ENCODE measurements at regions not wholly inside any gene's neighbourhood (a gene's known extent, or its start where the extent isn't known, plus 50 kb on each side); places are given as distances from the start of the nearest gene placed in this dataset.

- DNase-seq: no peak
Measured at GRCh38 chr14:101340556-101340955, 220.7 kb upstream of the DIO3 start.

- DNase-seq: no peak
Measured at GRCh38 chr14:101347893-101348777, 213.2 kb upstream of the DIO3 start.

- DNase-seq: no peak
Measured at GRCh38 chr14:101349108-101349507, 212.2 kb upstream of the DIO3 start.

GRCh38 chr14:101350021-101350420 lies 211.3 kb upstream of the DIO3 start:
- no peak for DNase-seq

GRCh38 chr14:101350691-101351090 lies 210.6 kb upstream of the DIO3 start:
- no peak for DNase-seq

- DNase-seq: no peak
Measured at GRCh38 chr14:101351146-101351545, 210.1 kb upstream of the DIO3 start.

- DNase-seq: no peak
Measured at GRCh38 chr14:101351769-101352168, 209.5 kb upstream of the DIO3 start.

GRCh38 chr14:101352567-101352966 lies 208.7 kb upstream of the DIO3 start:
- no peak for DNase-seq

- DNase-seq: no peak
Measured at GRCh38 chr14:101353422-101353821, 207.9 kb upstream of the DIO3 start.

GRCh38 chr14:101354726-101355125 lies 206.6 kb upstream of the DIO3 start:
- DNase-seq: no peak

GRCh38 chr14:101355284-101355683 lies 206.0 kb upstream of the DIO3 start:
- DNase-seq: no peak

GRCh38 chr14:101357038-101357437 lies 204.3 kb upstream of the DIO3 start:
- no peak for DNase-seq

- no peak for DNase-seq
Measured at GRCh38 chr14:101357559-101358319, 203.6 kb upstream of the DIO3 start.

GRCh38 chr14:101358320-101359125 lies 202.8 kb upstream of the DIO3 start:
- DNase-seq: no peak

GRCh38 chr14:101359221-101360053 lies 201.9 kb upstream of the DIO3 start:
- no peak for DNase-seq

GRCh38 chr14:101360054-101360911 lies 201.0 kb upstream of the DIO3 start:
- no peak for DNase-seq

GRCh38 chr14:101361044-101361443 lies 200.3 kb upstream of the DIO3 start:
- no peak for DNase-seq

GRCh38 chr14:101361451-101362433 lies 199.6 kb upstream of the DIO3 start:
- DNase-seq: no peak

- no peak for DNase-seq
Measured at GRCh38 chr14:101362529-101363260, 198.6 kb upstream of the DIO3 start.

- no peak for DNase-seq
Measured at GRCh38 chr14:101363261-101363555, 198.1 kb upstream of the DIO3 start.
